ENCODE measurements at regions not wholly inside any gene's neighbourhood (a gene's known extent, or its start where the extent isn't known, plus 50 kb on each side); places are given as distances from the start of the nearest gene placed in this dataset.

DNA sequence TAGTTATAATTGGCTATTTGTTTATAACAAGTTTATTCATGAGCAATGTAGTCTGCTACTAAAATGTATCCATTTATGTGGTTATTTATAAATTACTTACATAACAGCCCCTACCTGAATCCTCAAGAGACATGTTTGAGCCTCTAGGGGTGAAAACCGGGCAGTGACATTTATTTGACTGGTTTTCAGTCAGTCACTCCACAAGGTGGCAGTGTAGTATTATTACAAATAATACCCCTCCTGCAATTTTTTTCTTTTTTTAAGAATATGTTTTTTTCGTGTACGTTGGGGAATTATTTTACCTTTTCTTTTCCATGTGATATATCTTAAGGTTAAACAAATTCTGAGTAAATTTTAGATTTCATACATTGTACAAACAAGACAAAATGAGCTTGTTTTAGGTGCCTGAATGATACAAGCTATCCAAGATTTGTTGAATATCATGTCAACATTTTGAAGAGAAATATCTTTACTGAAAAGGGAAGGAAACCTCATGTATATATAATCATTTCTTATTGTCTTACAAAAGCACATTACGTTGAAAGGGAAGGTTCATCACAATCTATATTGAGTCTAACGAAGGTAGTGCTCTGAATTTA, 598.7 kb upstream of the TECRL start:
- TF ChIP-seq, protein P1, sequence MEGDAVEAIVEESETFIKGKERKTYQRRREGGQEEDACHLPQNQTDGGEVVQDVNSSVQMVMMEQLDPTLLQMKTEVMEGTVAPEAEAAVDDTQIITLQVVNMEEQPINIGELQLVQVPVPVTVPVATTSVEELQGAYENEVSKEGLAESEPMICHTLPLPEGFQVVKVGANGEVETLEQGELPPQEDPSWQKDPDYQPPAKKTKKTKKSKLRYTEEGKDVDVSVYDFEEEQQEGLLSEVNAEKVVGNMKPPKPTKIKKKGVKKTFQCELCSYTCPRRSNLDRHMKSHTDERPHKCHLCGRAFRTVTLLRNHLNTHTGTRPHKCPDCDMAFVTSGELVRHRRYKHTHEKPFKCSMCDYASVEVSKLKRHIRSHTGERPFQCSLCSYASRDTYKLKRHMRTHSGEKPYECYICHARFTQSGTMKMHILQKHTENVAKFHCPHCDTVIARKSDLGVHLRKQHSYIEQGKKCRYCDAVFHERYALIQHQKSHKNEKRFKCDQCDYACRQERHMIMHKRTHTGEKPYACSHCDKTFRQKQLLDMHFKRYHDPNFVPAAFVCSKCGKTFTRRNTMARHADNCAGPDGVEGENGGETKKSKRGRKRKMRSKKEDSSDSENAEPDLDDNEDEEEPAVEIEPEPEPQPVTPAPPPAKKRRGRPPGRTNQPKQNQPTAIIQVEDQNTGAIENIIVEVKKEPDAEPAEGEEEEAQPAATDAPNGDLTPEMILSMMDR (IDR thresholded peaks at IDR 0.05; ENCODE audit: borderline replicate concordance, insufficient read depth, low read depth, low read length), result 0 out of 2 replicates have a peak, but pooled peaks have one; percentile 24
- no peak overlapping the region for H3K4me3 ChIP-seq (ENCODE audit: low read depth, low read length)

DNA sequence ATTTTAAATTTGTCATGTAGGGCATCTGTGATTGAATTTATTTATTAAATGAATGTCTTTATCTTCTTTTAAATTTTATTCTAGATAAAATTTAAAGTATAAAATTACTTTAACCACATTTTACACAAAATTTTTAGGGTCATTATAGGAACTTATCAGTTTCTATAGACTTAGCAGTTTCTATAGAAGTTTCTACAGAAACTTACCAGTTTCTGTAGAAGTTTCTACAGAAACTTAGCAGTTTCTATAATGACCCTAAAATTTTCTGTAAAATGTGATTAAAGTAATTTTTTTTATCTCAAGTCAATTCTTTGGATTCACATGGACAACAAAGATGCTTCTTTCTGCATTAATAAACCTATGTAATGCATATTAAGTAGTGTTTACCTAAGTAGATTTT, 565.9 kb upstream of the TECRL start:
- no peak overlapping the region for H3K4me3 ChIP-seq (ENCODE audit: low read depth, low read length)
- TF ChIP-seq, protein P1 (IDR thresholded peaks at IDR 0.05; ENCODE audit: borderline replicate concordance, insufficient read depth, low read depth, low read length), result no peak

DNA sequence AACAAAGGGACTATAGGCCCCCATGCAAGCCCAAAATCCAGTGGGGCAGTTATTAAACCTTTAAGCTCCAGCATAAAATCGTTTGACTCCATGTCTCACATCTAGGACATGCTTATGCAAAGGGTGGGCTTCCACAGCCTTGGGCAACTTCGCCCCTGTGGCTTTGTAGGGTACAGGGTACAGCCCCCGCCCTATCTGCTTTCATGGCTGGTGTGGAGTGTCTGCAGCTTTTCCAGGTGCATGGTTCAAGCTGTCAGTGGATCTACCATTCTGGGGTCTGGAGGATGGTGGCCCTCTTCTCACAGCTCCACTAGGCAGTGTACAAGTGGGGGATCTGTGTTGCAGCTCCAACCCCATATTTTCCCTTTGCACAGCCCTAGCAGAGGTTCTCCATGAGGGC, 559.8 kb upstream of the TECRL start:
- no peak overlapping the region for H3K4me3 ChIP-seq (ENCODE audit: low read depth, low read length)
- TF ChIP-seq, protein P1 (IDR thresholded peaks at IDR 0.05; ENCODE audit: borderline replicate concordance, insufficient read depth, low read depth, low read length), result no peak

DNA sequence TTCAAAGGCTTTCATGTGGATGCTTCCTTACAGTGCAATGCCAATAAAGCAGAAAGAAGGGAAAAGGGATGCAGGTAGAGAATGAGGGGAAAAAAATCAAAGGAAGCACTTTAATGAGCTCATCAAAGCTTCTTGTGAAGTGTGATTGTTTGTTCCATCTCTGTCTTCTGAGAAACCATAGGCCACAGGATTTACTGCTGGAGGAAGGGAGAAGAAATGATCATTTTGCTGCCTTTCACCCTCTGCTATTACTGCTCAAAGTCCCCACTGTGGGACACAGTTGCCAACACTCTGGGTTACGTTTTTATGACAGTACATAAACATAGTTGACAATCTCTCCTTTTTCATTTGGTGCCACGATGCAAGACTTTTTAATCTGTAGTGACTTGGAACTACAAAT, 558.0 kb upstream of the TECRL start:
- TF ChIP-seq, protein P1 (IDR thresholded peaks at IDR 0.05; ENCODE audit: borderline replicate concordance, insufficient read depth, low read depth, low read length), result no peak
- H3K4me3 ChIP-seq (ENCODE audit: low read depth, low read length), result no peak overlapping the region

DNA sequence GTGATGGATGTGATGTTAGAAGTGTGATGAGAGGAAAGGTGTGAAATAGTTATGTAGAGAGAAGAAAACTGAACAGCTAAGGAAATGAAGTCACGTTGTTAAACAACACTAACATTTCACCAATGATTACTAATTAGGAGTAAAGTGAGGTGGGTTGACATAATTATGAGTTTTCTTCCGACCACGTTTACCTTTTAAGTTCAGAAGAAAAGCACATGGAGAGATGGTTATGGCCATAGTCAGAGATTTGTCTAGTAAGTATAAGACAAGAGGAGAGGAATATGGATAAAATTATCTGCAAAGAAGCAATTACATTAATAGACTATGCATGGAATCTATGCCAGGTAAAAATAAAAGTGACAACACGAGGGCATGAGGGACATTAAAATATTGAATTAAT, 551.3 kb upstream of the TECRL start:
- TF ChIP-seq, protein P1 (IDR thresholded peaks at IDR 0.05; ENCODE audit: borderline replicate concordance, insufficient read depth, low read depth, low read length), result no peak
- no peak overlapping the region for H3K4me3 ChIP-seq (ENCODE audit: low read depth, low read length)

DNA sequence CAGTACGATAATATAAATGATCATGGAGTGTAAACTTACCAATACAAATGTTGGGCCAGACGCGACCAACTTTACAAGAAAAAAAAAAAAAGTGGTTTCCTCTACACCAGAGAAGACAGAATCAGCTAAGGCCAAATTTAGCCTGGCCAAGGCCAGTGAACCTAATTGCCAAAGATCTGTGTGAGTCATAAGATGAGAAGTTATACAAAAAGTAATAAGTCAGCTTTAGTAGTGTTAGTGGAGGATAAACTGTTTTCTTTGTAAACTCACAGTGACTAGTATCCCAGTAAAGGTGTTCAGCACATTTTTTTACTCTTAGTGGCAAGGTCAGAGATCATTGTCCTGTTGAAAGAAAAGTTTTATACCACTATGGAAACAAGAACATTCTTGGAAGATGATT, 531.4 kb upstream of the TECRL start:
- no peak overlapping the region for H3K4me3 ChIP-seq (ENCODE audit: low read depth, low read length)
- TF ChIP-seq, protein P1 (IDR thresholded peaks at IDR 0.05; ENCODE audit: borderline replicate concordance, insufficient read depth, low read depth, low read length), result no peak

- TF ChIP-seq, protein P1 (IDR thresholded peaks at IDR 0.05; ENCODE audit: borderline replicate concordance, insufficient read depth, low read depth, low read length), result no peak
Measured at GRCh38 chr4:64935469-64936001, 526.3 kb upstream of the TECRL start.

More at GRCh38 chr4:64935469-64936001, 526.3 kb upstream of the TECRL start:
- H3K4me3 ChIP-seq (ENCODE audit: low read depth, low read length), result no peak overlapping the region

Measured in GM12875 (cell line).